CD4-positive, alpha-beta T cell treated with Interleukin-15 for 4 hours (primary cell): ENCODE measurements at regions not wholly inside any gene's neighbourhood (a gene's known extent, or its start where the extent isn't known, plus 50 kb on each side); places are given as distances from the start of the nearest gene placed in this dataset.

Experiments used
- DNase-seq: peaks from one replicate; pipeline ENCODE4 v3.0.0-alpha.2; 2020; ENCODE audit warnings: low spot score

DNA sequence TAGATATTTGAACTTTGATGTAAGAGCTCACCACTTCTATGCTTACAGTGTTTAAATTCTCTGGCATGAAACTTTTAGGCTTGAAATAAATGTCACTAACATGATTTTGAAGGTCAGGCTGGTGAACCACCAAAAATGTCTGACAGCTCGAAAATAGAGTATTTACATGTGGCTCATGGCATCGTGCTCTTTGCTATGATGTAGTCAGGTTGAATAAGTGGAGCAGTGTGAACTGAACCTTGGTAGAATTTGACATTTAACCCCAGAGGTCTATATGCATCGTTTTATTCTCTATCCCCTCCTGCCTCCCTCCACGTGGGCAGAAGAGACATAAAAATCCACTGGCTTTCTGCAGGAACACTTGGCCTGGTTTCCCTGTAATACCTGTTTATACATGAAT, 369.7 kb upstream of the ATP2B1 start:
- no peak for DNase-seq

- DNase-seq = no peak
These were observed 369.1 kb upstream of the ATP2B1 start for GRCh38 chr12:90077756-90078155.

- DNase-seq = no peak
These were observed 368.2 kb upstream of the ATP2B1 start for GRCh38 chr12:90076851-90077319.

GRCh38 chr12:90075685-90076084, 367.0 kb upstream of the ATP2B1 start:
- DNase-seq = no peak

DNA sequence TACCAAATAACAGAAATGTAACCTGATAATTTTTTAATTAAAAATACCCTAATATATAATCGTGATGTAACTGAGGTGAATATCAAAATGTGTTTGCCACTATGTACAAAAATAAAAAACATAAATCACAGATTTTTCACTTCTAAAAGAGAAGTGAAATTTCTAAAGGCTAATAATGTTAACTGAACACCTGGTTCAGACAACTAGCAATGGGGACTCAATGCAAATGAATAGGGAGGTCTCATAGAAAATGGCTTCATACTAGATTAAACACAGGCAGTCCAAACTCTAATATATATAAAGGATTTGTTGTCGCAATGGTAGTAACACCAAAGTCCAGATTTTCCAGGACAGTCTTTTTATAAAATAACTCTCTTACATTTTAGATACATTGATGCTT, 365.4 kb upstream of the ATP2B1 start:
- no peak for DNase-seq

- no peak for DNase-seq
These were observed 363.4 kb upstream of the ATP2B1 start for GRCh38 chr12:90071996-90072395.

DNA sequence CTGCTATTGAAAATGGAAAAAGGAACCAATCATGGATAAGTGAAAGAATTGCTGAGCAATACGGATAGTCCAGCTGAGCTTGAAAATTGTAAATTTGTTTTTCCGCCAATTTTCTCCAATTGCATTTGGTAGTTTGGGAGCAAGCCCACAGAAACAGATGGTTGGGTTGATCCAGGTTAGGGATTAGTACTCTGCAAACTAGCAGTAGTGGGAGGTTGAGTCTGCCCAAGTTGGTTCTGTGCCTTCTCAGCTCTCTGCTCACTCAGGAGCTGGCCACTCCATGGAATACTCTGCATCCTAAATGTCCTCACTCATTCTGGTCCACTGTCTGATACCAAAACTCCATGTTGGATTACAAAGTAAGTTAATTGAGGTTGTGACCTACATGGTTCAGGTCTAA, 361.1 kb upstream of the ATP2B1 start:
- DNase-seq = no peak

DNA sequence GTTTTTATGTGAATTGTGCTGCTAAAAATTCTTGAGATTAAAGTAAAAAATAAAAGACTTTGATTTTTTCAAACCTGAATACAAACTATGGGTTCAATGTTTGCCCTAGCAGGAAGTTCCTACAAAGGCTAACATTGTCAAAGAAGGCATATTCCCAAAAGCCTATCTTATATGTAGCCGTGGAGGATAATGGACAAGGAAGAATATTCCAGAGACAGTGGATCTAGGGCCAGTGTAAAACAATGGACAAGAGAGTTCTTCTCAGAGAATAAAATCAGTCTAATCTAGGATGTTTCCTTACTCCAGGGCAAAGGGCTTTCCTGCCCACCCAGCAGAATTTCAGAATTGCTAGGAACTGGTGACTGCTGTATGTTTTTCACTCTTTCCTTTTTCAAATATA, 359.2 kb upstream of the ATP2B1 start:
- DNase-seq = no peak

- no peak for DNase-seq
These were observed 356.5 kb upstream of the ATP2B1 start for GRCh38 chr12:90064852-90065801.

- no peak for DNase-seq
These were observed 354.2 kb upstream of the ATP2B1 start for GRCh38 chr12:90062799-90063198.

DNA sequence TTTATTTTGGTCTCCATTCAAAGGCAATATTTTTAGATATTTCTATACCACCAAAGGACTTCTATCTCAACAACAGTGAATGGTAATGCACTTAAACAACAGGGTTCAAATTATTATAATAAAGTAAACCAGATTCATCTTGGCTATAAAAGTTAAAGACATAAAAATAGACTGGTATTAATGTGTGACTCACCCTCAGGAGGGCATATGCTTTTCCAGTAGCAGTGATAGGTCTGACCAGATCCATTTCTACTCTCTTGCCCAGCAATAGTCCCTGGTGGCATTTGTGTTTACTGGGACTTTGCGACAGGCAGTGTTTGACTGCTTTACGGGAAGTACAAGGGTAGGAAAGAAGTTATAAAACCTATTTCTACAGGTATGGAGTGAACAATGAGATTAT, 353.2 kb upstream of the ATP2B1 start:
- DNase-seq = no peak

- DNase-seq = no peak
These were observed 351.4 kb upstream of the ATP2B1 start for GRCh38 chr12:90060031-90060430.

DNA sequence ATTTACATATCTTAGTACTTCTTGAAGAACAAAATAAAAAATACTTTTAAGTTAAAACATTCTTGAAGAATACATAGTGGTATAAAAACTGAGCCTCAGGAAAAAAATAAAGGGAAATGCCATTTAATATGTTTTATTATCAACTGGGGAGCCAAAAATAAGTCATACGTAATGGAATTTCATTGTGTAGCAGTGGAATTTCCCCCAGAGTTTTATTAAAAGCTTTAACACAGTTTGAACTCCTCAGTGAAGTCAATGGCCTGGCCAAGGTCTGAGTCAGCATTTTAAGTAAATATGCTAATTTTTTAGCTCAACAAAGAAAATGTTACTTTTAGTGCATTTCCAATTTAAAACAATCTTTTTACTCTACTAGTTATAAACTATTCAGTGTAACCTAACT, 350.1 kb upstream of the ATP2B1 start:
- no peak for DNase-seq

GRCh38 chr12:90055071-90055470, 346.4 kb upstream of the ATP2B1 start:
- no peak for DNase-seq

- DNase-seq = no peak
These were observed 340.3 kb upstream of the ATP2B1 start for GRCh38 chr12:90048918-90049317.

GRCh38 chr12:90045559-90045958, 336.9 kb upstream of the ATP2B1 start:
- DNase-seq = no peak

- no peak for DNase-seq
These were observed 335.4 kb upstream of the ATP2B1 start for GRCh38 chr12:90044069-90044468.

DNA sequence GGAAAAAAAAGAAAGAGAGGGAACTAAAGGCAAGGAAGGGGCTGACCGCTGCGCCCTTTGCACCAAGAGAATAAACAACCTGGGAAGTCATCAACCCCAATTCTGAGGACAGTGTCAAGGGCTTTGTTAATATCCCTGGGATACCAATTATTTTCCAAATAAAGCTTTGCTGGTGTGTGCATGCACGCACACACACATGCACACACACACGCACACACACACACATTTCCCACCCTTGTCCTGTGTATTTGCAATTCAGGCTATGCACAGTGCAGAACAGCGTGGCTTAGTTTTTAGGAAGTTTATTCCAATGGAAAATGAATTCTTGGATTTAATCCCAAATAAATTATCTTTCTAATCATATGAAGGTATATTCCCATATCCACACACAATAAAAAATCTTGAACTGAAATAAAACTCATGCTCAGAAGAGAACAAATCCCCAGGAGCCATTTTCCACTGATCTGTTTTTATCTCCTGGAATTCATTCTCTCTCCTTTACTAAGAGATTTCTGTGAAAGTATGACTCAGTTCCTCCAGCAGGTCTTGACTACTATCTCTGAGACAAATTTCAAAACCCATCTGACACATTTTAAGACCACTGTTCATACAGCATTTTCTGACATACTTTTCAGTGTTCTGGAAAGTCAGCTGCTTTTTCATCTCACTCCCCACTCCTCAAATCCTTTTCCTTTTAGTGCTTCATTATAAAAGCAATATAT, 334.4 kb upstream of the ATP2B1 start:
- DNase-seq = no peak

DNA sequence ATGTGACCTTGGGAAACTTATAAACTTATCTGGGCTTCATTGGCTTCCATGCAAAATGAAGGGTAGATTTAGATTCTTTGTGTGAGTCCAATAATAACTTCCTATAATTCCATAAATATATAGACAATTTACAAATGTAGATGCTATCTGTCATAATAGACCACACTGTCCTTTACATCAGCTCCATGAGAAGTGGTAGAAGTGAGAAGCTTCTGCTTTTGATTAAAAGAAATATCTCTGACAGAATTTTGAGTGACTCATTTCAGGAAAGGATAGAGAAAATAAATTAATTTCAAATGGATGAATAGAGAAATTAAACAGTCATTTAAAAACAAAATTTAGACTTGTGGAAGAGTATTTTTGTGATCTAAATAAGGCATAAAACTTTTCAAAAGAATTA, 329.7 kb upstream of the ATP2B1 start:
- no peak for DNase-seq

DNA sequence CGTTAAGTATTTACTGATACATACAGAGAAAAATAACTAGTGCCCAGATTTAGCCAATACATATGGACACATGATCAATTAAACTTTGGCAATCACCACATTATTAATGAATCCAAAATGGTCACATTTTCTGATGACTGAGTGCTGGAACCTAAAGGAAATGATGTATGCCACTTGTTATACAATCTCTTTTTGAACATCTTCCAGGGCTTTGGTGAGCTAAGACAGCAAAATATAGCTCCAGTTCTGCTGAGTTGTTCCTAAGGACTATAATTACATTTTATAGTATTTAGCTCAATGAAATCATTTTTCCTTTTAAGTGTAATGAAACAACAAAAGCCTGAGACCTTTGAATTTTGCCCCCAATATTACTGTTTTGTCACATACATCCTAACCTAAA, 329.1 kb upstream of the ATP2B1 start:
- DNase-seq = no peak

- peak; percentile 7 for DNase-seq
These were observed 328.0 kb upstream of the ATP2B1 start for GRCh38 chr12:90036637-90037036.

DNA sequence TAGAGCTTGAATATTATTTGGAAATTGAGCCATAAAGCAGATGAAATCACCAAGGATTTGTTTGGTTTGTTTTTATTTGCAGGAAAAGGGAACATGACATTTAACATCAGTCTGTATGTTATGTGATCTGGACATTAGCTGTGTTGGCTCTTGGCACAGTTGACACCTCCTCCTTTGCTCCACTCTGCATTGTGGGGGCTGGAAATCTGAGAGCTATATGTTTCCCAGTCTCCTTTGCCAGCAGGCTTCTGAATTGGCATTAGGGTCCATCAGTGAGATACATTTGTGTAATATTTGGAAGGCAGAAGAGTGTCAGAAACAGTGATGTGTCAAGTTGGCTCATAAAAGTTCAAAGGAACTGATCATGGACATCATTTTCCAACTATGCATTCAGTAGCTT, 322.1 kb upstream of the ATP2B1 start:
- no peak for DNase-seq

DNA sequence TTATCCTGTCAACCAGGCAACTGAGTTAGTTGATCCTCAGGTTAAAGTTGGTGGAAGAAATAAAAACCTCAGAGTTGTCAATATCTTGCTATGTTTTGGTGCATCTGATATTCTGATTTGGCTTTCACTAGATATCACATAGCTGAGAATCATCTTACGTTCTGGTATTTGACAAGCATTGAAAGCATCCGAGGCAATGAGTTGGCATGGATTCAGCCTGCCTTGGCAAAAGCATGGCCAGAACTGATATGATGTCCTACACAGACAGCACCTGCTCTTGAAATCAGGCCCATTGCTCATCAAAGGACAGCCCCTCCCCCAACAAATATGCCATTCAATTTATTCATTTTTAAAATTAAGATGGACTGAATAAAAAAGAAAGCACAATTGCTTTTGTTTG, 320.7 kb upstream of the ATP2B1 start:
- DNase-seq = no peak
